HG03521 (cell line): ENCODE measurements at regions not wholly inside any gene's neighbourhood (a gene's known extent, or its start where the extent isn't known, plus 50 kb on each side); places are given as distances from the start of the nearest gene placed in this dataset.
"Not testable (repeated sequence)": the region's sequence is repeated elsewhere in the genome, so short reads cannot be mapped to it uniquely, and the experiment has no call there.

Source experiments
- ATAC-seq: cut with Tn5 transposase; IDR thresholded peaks from one replicate; pipeline ENCODE4 v1.9.1; 2021; ENCODE audit warnings: mild to moderate bottlenecking, moderate library complexity; ENCODE audit not compliant: unreplicated experiment

GRCh38 chr19:29154163-29154562 is 58.8 kb downstream of the UQCRFS1 start:
- ATAC-seq, result no peak

GRCh38 chr19:29145756-29146155 is 67.2 kb downstream of the UQCRFS1 start:
- no peak for ATAC-seq

- no peak for ATAC-seq
These were observed 69.8 kb downstream of the UQCRFS1 start for GRCh38 chr19:29143183-29143582.

- ATAC-seq, result no peak
These were observed 73.7 kb downstream of the UQCRFS1 start for GRCh38 chr19:29139227-29139626.

GRCh38 chr19:29138206-29138605 is 74.7 kb downstream of the UQCRFS1 start:
- not testable (repeated sequence) for ATAC-seq

- no peak for ATAC-seq
These were observed 81.5 kb downstream of the UQCRFS1 start for GRCh38 chr19:29131456-29131855.

- no peak for ATAC-seq
These were observed 83.8 kb downstream of the UQCRFS1 start for GRCh38 chr19:29129148-29129547.

- ATAC-seq, result no peak
These were observed 84.7 kb downstream of the UQCRFS1 start for GRCh38 chr19:29128203-29128602.

GRCh38 chr19:29122185-29122584 is 90.8 kb downstream of the UQCRFS1 start:
- ATAC-seq, result no peak

- ATAC-seq, result no peak
These were observed 91.3 kb downstream of the UQCRFS1 start for GRCh38 chr19:29121684-29122083.

- ATAC-seq, result no peak
These were observed 92.5 kb downstream of the UQCRFS1 start for GRCh38 chr19:29120466-29120865.

GRCh38 chr19:29119590-29119989 is 93.4 kb downstream of the UQCRFS1 start:
- ATAC-seq, result no peak

- ATAC-seq, result no peak
These were observed 94.6 kb downstream of the UQCRFS1 start for GRCh38 chr19:29118389-29118788.

GRCh38 chr19:29117926-29118325 is 95.0 kb downstream of the UQCRFS1 start:
- ATAC-seq, result no peak

- ATAC-seq, result no peak
These were observed 97.8 kb downstream of the UQCRFS1 start for GRCh38 chr19:29115181-29115580.

- no peak for ATAC-seq
These were observed 99.1 kb downstream of the UQCRFS1 start for GRCh38 chr19:29113838-29114237.

- ATAC-seq, result no peak
These were observed 101.4 kb downstream of the UQCRFS1 start for GRCh38 chr19:29111576-29111975.

GRCh38 chr19:29107831-29108230 is 105.1 kb downstream of the UQCRFS1 start:
- no peak for ATAC-seq

GRCh38 chr19:29106346-29106885 is 106.5 kb downstream of the UQCRFS1 start:
- no peak for ATAC-seq

GRCh38 chr19:29105629-29106292 is 107.2 kb downstream of the UQCRFS1 start:
- no peak for ATAC-seq

- no peak for ATAC-seq
These were observed 108.2 kb downstream of the UQCRFS1 start for GRCh38 chr19:29104605-29105241.

GRCh38 chr19:29098863-29099481 is 114.0 kb downstream of the UQCRFS1 start:
- ATAC-seq, result no peak
